ENCODE measurements at regions not wholly inside any gene's neighbourhood (a gene's known extent, or its start where the extent isn't known, plus 50 kb on each side); places are given as distances from the start of the nearest gene placed in this dataset.

DNA sequence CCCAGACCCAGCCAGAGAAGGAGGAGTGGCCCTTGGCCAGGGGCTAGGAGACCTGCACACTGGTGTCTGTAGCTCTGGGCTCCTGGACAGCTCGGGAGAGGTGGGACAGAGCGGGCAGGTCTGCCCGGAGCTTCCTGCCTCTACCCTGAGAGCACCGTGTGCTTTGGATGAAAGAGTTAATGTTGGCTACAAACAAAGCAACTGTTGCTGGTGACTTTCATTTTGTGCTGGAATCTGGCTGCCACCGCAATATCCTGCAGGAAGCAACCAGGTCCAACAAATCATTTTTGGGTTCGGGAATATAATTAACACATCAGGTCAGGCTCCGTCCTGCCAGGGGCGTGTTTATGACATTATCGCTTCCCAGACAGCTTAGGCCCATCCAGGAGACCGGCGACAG, 441.8 kb upstream of the MKI67 start (continued):
- no peak for TF ChIP-seq NFIC (IDR thresholded peaks at IDR 0.05; ENCODE audit: borderline replicate concordance)

GRCh38 chr10:128568491-128568890, 442.3 kb upstream of the MKI67 start:
- Histone ChIP-seq H3K36me3 (replicated peaks in 1 of 2; ENCODE audit: control insufficient read depth in 1 of 2, insufficient read depth in 2 of 2, low read length in 1 of 2) (no peaks in the 10 kb centered on the region), H4K20me1 (ENCODE audit: insufficient read depth) (no peaks in the 10 kb centered on the region), H3K9me3 (no peaks in the 10 kb centered on the region), H3K9ac (no peak overlapping the region), H3K9me2 (no peaks in the 10 kb centered on the region), H3K4me3 (ENCODE audit: low read depth in 2 of 2, low read length in 1 of 2) (no peak overlapping the region), H2AFZ (ENCODE audit: low read depth) (no peak overlapping the region), H3K27me3 (ENCODE audit: insufficient read depth) (no peaks in the 10 kb centered on the region), H3K27ac (ENCODE audit: low read depth in 2 of 2, low read length in 1 of 2) (no peak overlapping the region), H3K4me2 (no peak overlapping the region), H3K4me1 (ENCODE audit: control insufficient read depth in 1 of 2, insufficient read depth in 2 of 2, low read depth in 1 of 2, low read length in 1 of 2) (peaks cover 0 to 18% of the 10 kb centered on the region in 2 experiments; a peak in 1 of 4 replicates), H3K79me2 (ENCODE audit: insufficient read depth) (no peaks in the 10 kb centered on the region), H3F3A (replicated peaks; ENCODE audit: insufficient read depth) (no peaks in the 10 kb centered on the region)
- ChIA-PET CTCF (interaction anchor here (0.8 kb wide), 1 partner anchor 19 kb away, joined by 3 read pairs; no protein-coding TSS in a partner anchor), POLR2A (no interaction called here)
- no peak for DNase-seq
- 71% methylated on average over 13 of the region's 13 CpGs for WGBS (ENCODE audit: low lambda C conversion rate)
- no peak for TF ChIP-seq TEAD4 (IDR thresholded peaks at IDR 0.05; ENCODE audit: borderline replicate concordance, insufficient read depth)
- no peak for TF ChIP-seq RFX5 (IDR thresholded peaks at IDR 0.05; ENCODE audit: low read length)
- TF ChIP-seq EZH2phosphoT487 (IDR thresholded peaks at IDR 0.05; ENCODE audit: borderline replicate concordance, low read depth): no peak
- no peak for TF ChIP-seq EP300 (IDR thresholded peaks at IDR 0.05; ENCODE audit: borderline replicate concordance in 1 of 2, low read depth in 1 of 2, low read length in 1 of 2)
- TF ChIP-seq FOSL2 (IDR thresholded peaks at IDR 0.05; ENCODE audit: borderline replicate concordance, low read depth): no peak
- no peak for TF ChIP-seq SMC3 (IDR thresholded peaks at IDR 0.05; ENCODE audit: low read depth, low read length)
- TF ChIP-seq USF2 (IDR thresholded peaks at IDR 0.05; ENCODE audit: borderline replicate concordance, low read depth, low read length): no peak
- TF ChIP-seq, protein P1, sequence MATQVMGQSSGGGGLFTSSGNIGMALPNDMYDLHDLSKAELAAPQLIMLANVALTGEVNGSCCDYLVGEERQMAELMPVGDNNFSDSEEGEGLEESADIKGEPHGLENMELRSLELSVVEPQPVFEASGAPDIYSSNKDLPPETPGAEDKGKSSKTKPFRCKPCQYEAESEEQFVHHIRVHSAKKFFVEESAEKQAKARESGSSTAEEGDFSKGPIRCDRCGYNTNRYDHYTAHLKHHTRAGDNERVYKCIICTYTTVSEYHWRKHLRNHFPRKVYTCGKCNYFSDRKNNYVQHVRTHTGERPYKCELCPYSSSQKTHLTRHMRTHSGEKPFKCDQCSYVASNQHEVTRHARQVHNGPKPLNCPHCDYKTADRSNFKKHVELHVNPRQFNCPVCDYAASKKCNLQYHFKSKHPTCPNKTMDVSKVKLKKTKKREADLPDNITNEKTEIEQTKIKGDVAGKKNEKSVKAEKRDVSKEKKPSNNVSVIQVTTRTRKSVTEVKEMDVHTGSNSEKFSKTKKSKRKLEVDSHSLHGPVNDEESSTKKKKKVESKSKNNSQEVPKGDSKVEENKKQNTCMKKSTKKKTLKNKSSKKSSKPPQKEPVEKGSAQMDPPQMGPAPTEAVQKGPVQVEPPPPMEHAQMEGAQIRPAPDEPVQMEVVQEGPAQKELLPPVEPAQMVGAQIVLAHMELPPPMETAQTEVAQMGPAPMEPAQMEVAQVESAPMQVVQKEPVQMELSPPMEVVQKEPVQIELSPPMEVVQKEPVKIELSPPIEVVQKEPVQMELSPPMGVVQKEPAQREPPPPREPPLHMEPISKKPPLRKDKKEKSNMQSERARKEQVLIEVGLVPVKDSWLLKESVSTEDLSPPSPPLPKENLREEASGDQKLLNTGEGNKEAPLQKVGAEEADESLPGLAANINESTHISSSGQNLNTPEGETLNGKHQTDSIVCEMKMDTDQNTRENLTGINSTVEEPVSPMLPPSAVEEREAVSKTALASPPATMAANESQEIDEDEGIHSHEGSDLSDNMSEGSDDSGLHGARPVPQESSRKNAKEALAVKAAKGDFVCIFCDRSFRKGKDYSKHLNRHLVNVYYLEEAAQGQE (IDR thresholded peaks at IDR 0.05; ENCODE audit: low read depth, low read length): no peak
